Lower lobe of right lung (tissue), 2 donors: ENCODE measurements at regions not wholly inside any gene's neighbourhood (a gene's known extent, or its start where the extent isn't known, plus 50 kb on each side); places are given as distances from the start of the nearest gene placed in this dataset.

Source experiments
- ATAC-seq, 2 donors: fragments of 200-7000 bp; cut with Tn5 transposase; one replicate each; pipeline ENCODE4 v1.9.1; 2020 to 2022; ENCODE audit warnings: mild to moderate bottlenecking in 2 of 2, moderate library complexity in 2 of 2
- DNase-seq: peaks from one replicate; pipeline ENCODE4 v3.0.0-alpha.2; 2020
- H3K27ac ChIP-seq: fragments of 200-600 bp; one replicate; pipeline ENCODE4 v1.8.0; 2022
- H3K27me3 ChIP-seq: fragments of 200-600 bp; one replicate; pipeline ENCODE4 v1.8.0; 2022; ENCODE audit warnings: low read depth
- H3K36me3 ChIP-seq: fragments of 200-600 bp; one replicate; pipeline ENCODE4 v1.8.0; 2022; ENCODE audit warnings: mild to moderate bottlenecking
- H3K4me1 ChIP-seq: fragments of 200-600 bp; one replicate; pipeline ENCODE4 v1.8.0; 2022
- H3K4me3 ChIP-seq: fragments of 200-600 bp; one replicate; pipeline ENCODE4 v1.8.0; 2022; ENCODE audit warnings: mild to moderate bottlenecking
- H3K9me3 ChIP-seq: fragments of 200-600 bp; one replicate; pipeline ENCODE4 v1.8.0; 2022
- CTCF ChIP-seq: fragments of 200-600 bp; IDR thresholded peaks from one replicate; pipeline ENCODE4 v1.8.0; 2022; ENCODE audit warnings: antibody characterized with exemption, mild to moderate bottlenecking
- intact Hi-C: fragments of 100-400 bp; cut with DNase I; formaldehyde crosslinking; loops from one replicate; pipeline ENCODE4 v1.11.0; 2022
- donor health status: DM: no; HTN: yes; CAD: no; lungs with severe emphysema.

- H3K36me3 ChIP-seq: no peaks in the 10 kb centered on the region
- no peak overlapping the region for H3K27ac ChIP-seq
- H3K4me3 ChIP-seq: no peak overlapping the region
- no peak for DNase-seq
- H3K9me3 ChIP-seq: peaks cover 3% of the 10 kb centered on the region
- intact Hi-C loops: no loop called here
- H3K27me3 ChIP-seq: no peaks in the 10 kb centered on the region
- TF ChIP-seq CTCF: no peak
- H3K4me1 ChIP-seq: no peaks in the 10 kb centered on the region
- no peak for ATAC-seq
Measured at GRCh38 chr1:189970331-189971230, 507.1 kb downstream of the BRINP3 start.

DNA sequence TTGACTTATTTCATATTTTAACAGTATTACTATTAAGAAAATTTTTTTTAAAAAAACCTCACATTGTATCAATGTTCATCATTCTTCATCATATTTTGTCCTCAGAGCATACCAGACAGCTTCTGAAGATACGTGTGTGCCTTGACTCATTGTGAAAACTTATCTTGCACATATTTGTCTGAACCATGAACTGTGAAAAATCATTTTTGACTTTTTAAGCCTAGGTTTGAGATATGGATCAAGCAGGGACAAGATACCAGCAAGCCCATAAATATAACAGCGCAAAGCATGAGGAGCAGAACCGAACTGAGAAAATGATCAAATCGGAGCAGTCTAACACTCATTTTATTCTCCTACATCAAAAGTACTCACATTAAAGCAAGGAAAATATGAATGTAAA lies 506.0 kb downstream of the BRINP3 start:
- intact Hi-C loops: no loop called here
- no peak for DNase-seq

GRCh38 chr1:189977184-189977583 lies 500.5 kb downstream of the BRINP3 start:
- DNase-seq (no peak), ATAC-seq (no peak)
- no peak overlapping the region for H3K27ac ChIP-seq
- TF ChIP-seq CTCF: no peak
- intact Hi-C loops: no loop called here
- H3K9me3 ChIP-seq: peaks cover 33% of the 10 kb centered on the region
- H3K36me3 ChIP-seq: no peaks in the 10 kb centered on the region
- no peaks in the 10 kb centered on the region for H3K4me1 ChIP-seq
- no peak overlapping the region for H3K4me3 ChIP-seq
- H3K27me3 ChIP-seq: no peaks in the 10 kb centered on the region

More for the DNA sequence above, 506.0 kb downstream of the BRINP3 start:
- H3K27me3 ChIP-seq: no peaks in the 10 kb centered on the region
- no peak for ATAC-seq
- H3K4me1 ChIP-seq: no peaks in the 10 kb centered on the region
- no peak overlapping the region for H3K27ac ChIP-seq
- no peak overlapping the region for H3K4me3 ChIP-seq
- H3K36me3 ChIP-seq: no peaks in the 10 kb centered on the region
- no peak for TF ChIP-seq CTCF
- H3K9me3 ChIP-seq: peaks cover 11% of the 10 kb centered on the region

GRCh38 chr1:189983166-189983890 lies 494.3 kb downstream of the BRINP3 start:
- intact Hi-C loops: no loop called here
- H3K27ac ChIP-seq: no peak overlapping the region
- no peaks in the 10 kb centered on the region for H3K36me3 ChIP-seq
- H3K9me3 ChIP-seq: peaks cover 9% of the 10 kb centered on the region
- no peak for TF ChIP-seq CTCF
- H3K4me1 ChIP-seq: no peaks in the 10 kb centered on the region
- no peak overlapping the region for H3K4me3 ChIP-seq
- DNase-seq: no peak
- H3K27me3 ChIP-seq: no peaks in the 10 kb centered on the region
- no peak for ATAC-seq

GRCh38 chr1:189986516-189986915 lies 491.1 kb downstream of the BRINP3 start:
- H3K4me3 ChIP-seq: no peak overlapping the region
- TF ChIP-seq CTCF: no peak
- ATAC-seq (no peak), DNase-seq (no peak)
- no peak overlapping the region for H3K27ac ChIP-seq
- intact Hi-C loops: no loop called here
- H3K4me1 ChIP-seq: no peaks in the 10 kb centered on the region
- H3K9me3 ChIP-seq: no peaks in the 10 kb centered on the region
- no peaks in the 10 kb centered on the region for H3K27me3 ChIP-seq
- H3K36me3 ChIP-seq: no peaks in the 10 kb centered on the region
